ENCODE measurements at regions not wholly inside any gene's neighbourhood (a gene's known extent, or its start where the extent isn't known, plus 50 kb on each side); places are given as distances from the start of the nearest gene placed in this dataset.

DNA sequence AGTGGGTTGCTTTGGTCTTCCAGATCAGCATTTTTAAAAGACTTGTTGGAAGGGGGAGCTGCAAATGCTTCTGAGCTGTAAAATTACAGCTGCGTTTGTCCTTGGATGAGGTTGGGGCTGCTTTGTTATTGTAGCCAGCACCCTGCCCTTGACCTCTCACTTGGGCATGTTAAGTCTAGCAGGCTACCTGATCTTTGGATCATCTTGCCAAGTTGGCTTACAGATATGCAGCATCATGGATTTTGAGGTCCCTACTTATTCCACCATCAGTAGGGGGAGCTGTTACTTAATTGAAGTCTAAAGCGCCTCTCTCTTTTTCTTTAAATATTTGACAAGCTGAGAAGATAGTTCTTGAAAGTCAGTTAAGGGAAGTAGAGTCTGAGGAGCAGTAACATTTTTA, 793.0 kb downstream of the MCTP2 start:
- WGBS, 4 donors, result 30 to 50% (median 40%) methylated on average over 2 of the region's 2 CpGs
- intact Hi-C loops (cut with DNase I), result no loop called here
- no peak for TF ChIP-seq POLR2A (IDR thresholded peaks at IDR 0.05)
- TF ChIP-seq, protein P1, sequence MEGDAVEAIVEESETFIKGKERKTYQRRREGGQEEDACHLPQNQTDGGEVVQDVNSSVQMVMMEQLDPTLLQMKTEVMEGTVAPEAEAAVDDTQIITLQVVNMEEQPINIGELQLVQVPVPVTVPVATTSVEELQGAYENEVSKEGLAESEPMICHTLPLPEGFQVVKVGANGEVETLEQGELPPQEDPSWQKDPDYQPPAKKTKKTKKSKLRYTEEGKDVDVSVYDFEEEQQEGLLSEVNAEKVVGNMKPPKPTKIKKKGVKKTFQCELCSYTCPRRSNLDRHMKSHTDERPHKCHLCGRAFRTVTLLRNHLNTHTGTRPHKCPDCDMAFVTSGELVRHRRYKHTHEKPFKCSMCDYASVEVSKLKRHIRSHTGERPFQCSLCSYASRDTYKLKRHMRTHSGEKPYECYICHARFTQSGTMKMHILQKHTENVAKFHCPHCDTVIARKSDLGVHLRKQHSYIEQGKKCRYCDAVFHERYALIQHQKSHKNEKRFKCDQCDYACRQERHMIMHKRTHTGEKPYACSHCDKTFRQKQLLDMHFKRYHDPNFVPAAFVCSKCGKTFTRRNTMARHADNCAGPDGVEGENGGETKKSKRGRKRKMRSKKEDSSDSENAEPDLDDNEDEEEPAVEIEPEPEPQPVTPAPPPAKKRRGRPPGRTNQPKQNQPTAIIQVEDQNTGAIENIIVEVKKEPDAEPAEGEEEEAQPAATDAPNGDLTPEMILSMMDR (IDR thresholded peaks at IDR 0.05), result peak in 3 of 6 experiments; percentile 10 to 26 (median 14)

GRCh38 chr15:95025924-95026728, 794.8 kb downstream of the MCTP2 start:
- TF ChIP-seq, protein P1 (IDR thresholded peaks at IDR 0.05), result peak in 5 of 6 experiments; percentile 11 to 49 (median 43)
- TF ChIP-seq POLR2A (IDR thresholded peaks at IDR 0.05), result no peak
- Histone ChIP-seq H3K9me3 (replicated peaks in 1 of 3) (no peaks in the 10 kb centered on the region), H3K27ac (peak overlapping the region in 1 of 5 donors; percentile 13), H3K27me3 (no peaks in the 10 kb centered on the region), H3K36me3 (replicated peaks in 1 of 2) (no peaks in the 10 kb centered on the region), H3K4me3 (no peak overlapping the region), H3K4me1 (replicated peaks in 1 of 2) (no peaks in the 10 kb centered on the region)
- WGBS, 4 donors, result 83 to 89% (median 83%) methylated on average over 5 of the region's 5 CpGs
- intact Hi-C loops (cut with DNase I), result no loop called here
- DNase-seq, result peak in 6 of 7 donors; percentile 8 to 66 (median 30)

More for the DNA sequence above, 793.0 kb downstream of the MCTP2 start:
- Histone ChIP-seq H3K36me3 (replicated peaks in 1 of 2) (no peaks in the 10 kb centered on the region), H3K4me1 (replicated peaks in 1 of 2) (no peaks in the 10 kb centered on the region), H3K4me3 (no peak overlapping the region), H3K27ac (no peak overlapping the region), H3K9me3 (replicated peaks in 1 of 3) (no peaks in the 10 kb centered on the region), H3K27me3 (no peaks in the 10 kb centered on the region)
- DNase-seq, result no peak

DNA sequence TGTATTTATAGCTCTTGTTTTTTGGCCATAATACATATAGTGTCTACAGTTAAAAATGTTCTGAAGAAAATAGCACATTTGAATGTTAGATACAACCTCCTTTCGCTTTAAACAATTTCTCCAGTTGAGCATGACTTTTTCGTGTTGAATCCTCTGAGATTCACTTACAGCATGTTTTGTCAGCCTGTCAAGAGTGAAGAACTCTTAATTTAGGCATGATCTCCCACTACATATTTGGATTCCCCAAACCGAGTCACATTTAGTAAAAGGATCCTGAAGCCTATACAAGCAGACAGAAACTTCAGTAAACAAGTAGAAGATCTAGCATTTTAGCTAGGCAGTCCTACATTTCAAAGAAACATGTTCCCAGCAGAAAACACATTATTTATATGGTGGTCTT, 796.6 kb downstream of the MCTP2 start:
- Histone ChIP-seq H3K36me3 (replicated peaks in 1 of 2) (no peaks in the 10 kb centered on the region), H3K27me3 (no peaks in the 10 kb centered on the region), H3K9me3 (replicated peaks in 1 of 3) (no peaks in the 10 kb centered on the region), H3K4me3 (no peak overlapping the region), H3K4me1 (replicated peaks in 1 of 2) (no peaks in the 10 kb centered on the region), H3K27ac (no peak overlapping the region)
- 74 to 80% (median 75%) methylated on average over 3 of the region's 3 CpGs for WGBS, 4 donors
- intact Hi-C loops (cut with DNase I), result no loop called here
- TF ChIP-seq POLR2A (IDR thresholded peaks at IDR 0.05), result no peak
- TF ChIP-seq, protein P1 (IDR thresholded peaks at IDR 0.05), result no peak
- no peak for DNase-seq

- no peaks in the 10 kb centered on the region for H3K4me1 ChIP-seq (replicated peaks in 1 of 2)
- no peak for TF ChIP-seq POLR2A (IDR thresholded peaks at IDR 0.05)
- no peak overlapping the region for H3K27ac ChIP-seq
- H3K36me3 ChIP-seq (replicated peaks in 1 of 2), result no peaks in the 10 kb centered on the region
- no peak for DNase-seq
- no peaks in the 10 kb centered on the region for H3K27me3 ChIP-seq
- H3K9me3 ChIP-seq (replicated peaks in 1 of 3), result no peaks in the 10 kb centered on the region
- WGBS, 4 donors, result 43 to 68% (median 62%) methylated on average over 2 of the region's 2 CpGs
- no peak overlapping the region for H3K4me3 ChIP-seq
- intact Hi-C loops (cut with DNase I), result no loop called here
Observed at GRCh38 chr15:95032156-95032555, 800.8 kb downstream of the MCTP2 start.

- H3K36me3 ChIP-seq (replicated peaks in 1 of 2), result no peaks in the 10 kb centered on the region
- 52 to 65% (median 57%) methylated on average over 3 of the region's 3 CpGs for WGBS, 4 donors
- no peak for DNase-seq
- H3K4me1 ChIP-seq (replicated peaks in 1 of 2), result no peaks in the 10 kb centered on the region
- H3K9me3 ChIP-seq (replicated peaks in 1 of 3), result no peaks in the 10 kb centered on the region
- no peak for TF ChIP-seq POLR2A (IDR thresholded peaks at IDR 0.05)
- TF ChIP-seq, protein P1 (IDR thresholded peaks at IDR 0.05), result no peak
- H3K27ac ChIP-seq, result no peak overlapping the region
- intact Hi-C loops (cut with DNase I), result no loop called here
- H3K27me3 ChIP-seq, result no peaks in the 10 kb centered on the region
- no peak overlapping the region for H3K4me3 ChIP-seq
Observed at GRCh38 chr15:95035106-95035505, 803.7 kb downstream of the MCTP2 start.
